Stimulated activated CD8-positive, alpha-beta memory T cell treated with anti-CD3 and anti-CD28 coated beads, Interleukin-7, amount 100 ng/mL, for 48 hours (primary cell): ENCODE measurements at regions not wholly inside any gene's neighbourhood (a gene's known extent, or its start where the extent isn't known, plus 50 kb on each side); places are given as distances from the start of the nearest gene placed in this dataset.

Experiments
- DNase-seq, 2 donors: peaks; one replicate each; pipeline ENCODE4 v3.0.0-alpha.2; 2020; ENCODE audit warnings: low read depth in 1 of 2; ENCODE audit errors: extremely low read depth in 1 of 2

- no peak for DNase-seq
These were observed 516.9 kb upstream of the ZNF608 start for GRCh38 chr5:125263356-125263755.

GRCh38 chr5:125266106-125266505, 519.7 kb upstream of the ZNF608 start:
- no peak for DNase-seq

GRCh38 chr5:125267636-125268248, 521.3 kb upstream of the ZNF608 start:
- no peak for DNase-seq

- no peak for DNase-seq
These were observed 523.5 kb upstream of the ZNF608 start for GRCh38 chr5:125269926-125270325.

- DNase-seq: no peak
These were observed 525.9 kb upstream of the ZNF608 start for GRCh38 chr5:125272357-125272756.

GRCh38 chr5:125274211-125274610, 527.8 kb upstream of the ZNF608 start:
- DNase-seq: no peak

- no peak for DNase-seq
These were observed 528.7 kb upstream of the ZNF608 start for GRCh38 chr5:125274938-125275724.

- DNase-seq: no peak
These were observed 529.3 kb upstream of the ZNF608 start for GRCh38 chr5:125275725-125276090.

GRCh38 chr5:125276096-125276495, 529.7 kb upstream of the ZNF608 start:
- no peak for DNase-seq

- DNase-seq: no peak
These were observed 531.2 kb upstream of the ZNF608 start for GRCh38 chr5:125277494-125278154.

GRCh38 chr5:125278711-125279110, 532.3 kb upstream of the ZNF608 start:
- DNase-seq: no peak

- DNase-seq: no peak
These were observed 535.2 kb upstream of the ZNF608 start for GRCh38 chr5:125281667-125282066.

GRCh38 chr5:125283372-125283771, 536.9 kb upstream of the ZNF608 start:
- DNase-seq: no peak

- DNase-seq: no peak
These were observed 539.8 kb upstream of the ZNF608 start for GRCh38 chr5:125286271-125286670.

GRCh38 chr5:125289606-125290005, 543.2 kb upstream of the ZNF608 start:
- no peak for DNase-seq

GRCh38 chr5:125290935-125291334, 544.5 kb upstream of the ZNF608 start:
- DNase-seq: no peak

- no peak for DNase-seq
These were observed 545.0 kb upstream of the ZNF608 start for GRCh38 chr5:125291447-125291846.

- DNase-seq: no peak
These were observed 546.8 kb upstream of the ZNF608 start for GRCh38 chr5:125293223-125293622.

GRCh38 chr5:125293726-125294125, 547.3 kb upstream of the ZNF608 start:
- DNase-seq: no peak

- DNase-seq: no peak
These were observed 548.4 kb upstream of the ZNF608 start for GRCh38 chr5:125294844-125295243.

- DNase-seq: no peak
These were observed 549.0 kb upstream of the ZNF608 start for GRCh38 chr5:125295405-125295872.

GRCh38 chr5:125298258-125298657, 551.8 kb upstream of the ZNF608 start:
- DNase-seq: no peak
